Neural cell (in vitro differentiated cells): ENCODE measurements at regions not wholly inside any gene's neighbourhood (a gene's known extent, or its start where the extent isn't known, plus 50 kb on each side); places are given as distances from the start of the nearest gene placed in this dataset.

ENCODE experiments used
- H2AFZ ChIP-seq: fragments of 200-600, 300-800 bp; sonication (generic), shearing (Covaris generic); 2 replicates; pipeline ENCODE4 v1.6.0; 2014; ENCODE audit warnings: low read depth, mild to moderate bottlenecking, antibody characterized with exemption, low read length, moderate library complexity
- H3F3A ChIP-seq: fragments of 200-600 bp; shearing (Covaris generic); 2 replicates; pipeline ENCODE4 v1.6.1; 2016; ENCODE audit warnings: mild to moderate bottlenecking, moderate library complexity, mixed read lengths, antibody characterized with exemption, low read length; ENCODE audit not compliant: insufficient read depth, poor library complexity, severe bottlenecking
- H3K27ac ChIP-seq: fragments of 200-600, 300-800 bp; sonication (generic), shearing (Covaris generic); 2 replicates; pipeline ENCODE4 v1.5.1; 2014; ENCODE audit warnings: mild to moderate bottlenecking, low read length, moderate library complexity
- H3K27me3 ChIP-seq: fragments of 300-800, 200-600 bp; sonication (generic), shearing (Covaris generic); 2 replicates; pipeline ENCODE4 v1.6.0; 2014; ENCODE audit warnings: mild to moderate bottlenecking, low read depth, low read length, moderate library complexity; ENCODE audit not compliant: insufficient read depth
- H3K36me3 ChIP-seq: fragments of 300-800, 200-600 bp; sonication (generic), shearing (Covaris generic); 2 replicates; pipeline ENCODE4 v1.5.1; 2014; ENCODE audit warnings: mild to moderate bottlenecking, antibody characterized with exemption, low read length, moderate library complexity; ENCODE audit not compliant: insufficient read depth
- H3K4me2 ChIP-seq: fragments of 300-800, 200-600 bp; sonication (generic), shearing (Covaris generic); 2 replicates; pipeline ENCODE4 v1.6.0; 2014; ENCODE audit warnings: mild to moderate bottlenecking, low read length
- H3K4me3 ChIP-seq: fragments of 300-800, 200-600 bp; sonication (generic), shearing (Covaris generic); 2 replicates; pipeline ENCODE4 v1.5.1; 2014; ENCODE audit warnings: mild to moderate bottlenecking, low read length, moderate library complexity
- H3K79me2 ChIP-seq: fragments of 200-600 bp; shearing (Covaris generic); replicated peaks from 2 replicates; pipeline ENCODE4 v1.6.0; 2014; ENCODE audit warnings: mild to moderate bottlenecking, low read length, moderate library complexity; ENCODE audit not compliant: insufficient read depth
- H3K9ac ChIP-seq: fragments of 300-800, 200-600 bp; sonication (generic), shearing (Covaris generic); 2 replicates; pipeline ENCODE4 v1.6.1; 2016; ENCODE audit warnings: mild to moderate bottlenecking, low read length, mixed read lengths
- H3K9me2 ChIP-seq: fragments of 200-600 bp; shearing (Covaris generic); 2 replicates; pipeline ENCODE4 v1.6.1; 2016; ENCODE audit warnings: mild to moderate bottlenecking, low read length, mixed read lengths; ENCODE audit not compliant: insufficient read depth
- H3K9me3 ChIP-seq: fragments of 200-600, 300-800 bp; sonication (generic), shearing (Covaris generic); 2 replicates; pipeline ENCODE4 v1.6.1; 2016; ENCODE audit warnings: mild to moderate bottlenecking, mixed run types, low read length, moderate library complexity, mixed read lengths
- H4K20me1 ChIP-seq: fragments of 200-600 bp; shearing (Covaris generic); 2 replicates; pipeline ENCODE4 v1.6.1; 2016; ENCODE audit warnings: mild to moderate bottlenecking, mixed run types; ENCODE audit not compliant: insufficient read depth
- CTCF ChIP-seq: fragments of 450-650 bp; IDR thresholded peaks from 2 replicates; pipeline ENCODE4 v1.5.1; 2014; ENCODE audit warnings: antibody characterized with exemption, mild to moderate bottlenecking, moderate library complexity; ENCODE audit not compliant: poor library complexity, severe bottlenecking
- EP300 ChIP-seq: fragments of 450-650 bp; conservative IDR thresholded peaks from 2 replicates; pipeline ENCODE4 v1.6.1; 2014; ENCODE audit warnings: antibody characterized with exemption, mild to moderate bottlenecking, moderate library complexity; ENCODE audit not compliant: poor library complexity, severe bottlenecking
- EZH2 ChIP-seq: fragments of 200-600, 300-800 bp; shearing (Covaris generic), sonication (generic); IDR thresholded peaks from 2 replicates; pipeline ENCODE4 v1.6.1; 2014; ENCODE audit warnings: antibody characterized with exemption, low read length, borderline replicate concordance, mild to moderate bottlenecking; ENCODE audit not compliant: insufficient read depth, poor library complexity, severe bottlenecking
- MXI1 ChIP-seq: fragments of 450-650 bp; conservative IDR thresholded peaks from 2 replicates; pipeline ENCODE4 v1.6.1; 2014; ENCODE audit warnings: antibody characterized with exemption, mild to moderate bottlenecking; ENCODE audit not compliant: poor library complexity, severe bottlenecking
- POLR2AphosphoS5 ChIP-seq: IDR thresholded peaks from 2 replicates; pipeline ENCODE4 v1.6.1; 2012
- RAD21 ChIP-seq: fragments of 450-650 bp; conservative IDR thresholded peaks from 2 replicates; pipeline ENCODE4 v1.6.1; 2014; ENCODE audit warnings: antibody characterized with exemption, mild to moderate bottlenecking, moderate library complexity
- REST ChIP-seq: IDR thresholded peaks from 2 replicates; pipeline ENCODE4 v1.6.1; 2012; ENCODE audit warnings: borderline replicate concordance
- SMC3 ChIP-seq: fragments of 450-650 bp; conservative IDR thresholded peaks from 2 replicates; pipeline ENCODE4 v1.6.1; 2014; ENCODE audit warnings: antibody characterized with exemption, mild to moderate bottlenecking, moderate library complexity; ENCODE audit not compliant: poor library complexity
- TAF1 ChIP-seq: IDR thresholded peaks from 2 replicates; pipeline ENCODE4 v1.6.1; 2012; ENCODE audit warnings: low read depth

GRCh38 chr16:52068447-52069074 is 478.4 kb downstream of the TOX3 start:
- Histone ChIP-seq H3K27me3 (no peaks in the 10 kb centered on the region), H3K9me3 (no peaks in the 10 kb centered on the region), H3F3A (no peaks in the 10 kb centered on the region), H4K20me1 (no peaks in the 10 kb centered on the region), H3K79me2 (no peaks in the 10 kb centered on the region), H2AFZ (no peak overlapping the region), H3K4me2 (no peak overlapping the region), H3K9ac (peak overlapping the region; percentile 14), H3K4me3 (no peak overlapping the region), H3K36me3 (no peaks in the 10 kb centered on the region), H3K27ac (peak overlapping the region; percentile 40), H3K9me2 (no peaks in the 10 kb centered on the region)
- no peak for TF ChIP-seq POLR2AphosphoS5
- peak; percentile 99 for TF ChIP-seq SMC3
- TF ChIP-seq RAD21: peak; percentile 98
- TF ChIP-seq CTCF: peak; percentile 96
- TF ChIP-seq EP300: peak; percentile 76
- no peak for TF ChIP-seq TAF1
- no peak for TF ChIP-seq REST
- peak; percentile 24 for TF ChIP-seq MXI1
- no peak for TF ChIP-seq EZH2

- H3K36me3 ChIP-seq: no peaks in the 10 kb centered on the region
- no peak overlapping the region for H3K4me2 ChIP-seq
- H3K9me3 ChIP-seq: no peaks in the 10 kb centered on the region
- H4K20me1 ChIP-seq: no peaks in the 10 kb centered on the region
- H3K27me3 ChIP-seq: no peaks in the 10 kb centered on the region
- H3F3A ChIP-seq: no peaks in the 10 kb centered on the region
- H2AFZ ChIP-seq: no peak overlapping the region
- no peaks in the 10 kb centered on the region for H3K79me2 ChIP-seq
- H3K27ac ChIP-seq: no peak overlapping the region
- no peak for TF ChIP-seq SMC3
- no peak for TF ChIP-seq POLR2AphosphoS5
- no peak for TF ChIP-seq REST
- TF ChIP-seq TAF1: no peak
- TF ChIP-seq RAD21: no peak
- TF ChIP-seq MXI1: no peak
- no peaks in the 10 kb centered on the region for H3K9me2 ChIP-seq
- H3K4me3 ChIP-seq: no peak overlapping the region
- H3K9ac ChIP-seq: no peak overlapping the region
Observed at GRCh38 chr16:52066962-52067361, 480.0 kb downstream of the TOX3 start.
